CD8-positive, alpha-beta memory T cell (primary cell): ENCODE measurements at regions not wholly inside any gene's neighbourhood (a gene's known extent, or its start where the extent isn't known, plus 50 kb on each side); places are given as distances from the start of the nearest gene placed in this dataset.

ENCODE experiments used
- CTCF ChIA-PET: fragments of 350-600 bp; sonication (Branson Sonifier 250); formaldehyde crosslinking; loops from one replicate; lab custom pipeline; 2021; ENCODE audit warnings: antibody characterized with exemption; lab: Charles Lee
- POLR2A ChIA-PET: fragments of 350-600 bp; sonication (Branson Sonifier 250); formaldehyde crosslinking; loops from one replicate; lab custom pipeline; 2021; ENCODE audit warnings: antibody characterized with exemption; lab: Charles Lee
- DNase-seq, 5 donors: peaks; one replicate each; pipeline versions ENCODE4 v3.0.0 to v3.0.0-alpha.2; 2020 to 2022; ENCODE audit warnings: mixed read lengths in 1 of 5
- H3K27ac ChIP-seq: one replicate; pipeline ENCODE4 v1.7.0; 2013; ENCODE audit warnings: low read depth, mild to moderate bottlenecking, low read length, moderate library complexity
- H3K27me3 ChIP-seq: 2 replicates; pipeline ENCODE4 v1.7.0; 2013; ENCODE audit warnings: low read length, mild to moderate bottlenecking; ENCODE audit not compliant: insufficient read depth, poor library complexity, severe bottlenecking
- H3K36me3 ChIP-seq: 2 replicates; pipeline ENCODE4 v1.7.0; 2013; ENCODE audit warnings: mild to moderate bottlenecking, low read length, moderate library complexity; ENCODE audit not compliant: insufficient read depth
- H3K4me1 ChIP-seq: 2 replicates; pipeline ENCODE4 v1.7.0; 2013; ENCODE audit warnings: mild to moderate bottlenecking, low read length, moderate library complexity; ENCODE audit not compliant: insufficient read depth
- H3K4me3 ChIP-seq: 2 replicates; pipeline ENCODE4 v1.7.0; 2013; ENCODE audit warnings: mild to moderate bottlenecking, low read length
- H3K9me3 ChIP-seq: 2 replicates; pipeline ENCODE4 v1.7.0; 2013; ENCODE audit warnings: mild to moderate bottlenecking, low read length
- H3K27ac Mint-ChIP-seq, 8 donors: one replicate each; pipeline ENCODE4 v1.8.0; 2020 to 2021; ENCODE audit warnings: mixed read lengths in 8 of 8, mild to moderate bottlenecking in 6 of 8, inconsistent platforms in 3 of 8, moderate library complexity in 3 of 8
- H3K27me3 Mint-ChIP-seq, 2 donors: one replicate each; pipeline ENCODE4 v1.8.0; 2020 to 2021; ENCODE audit warnings: mixed read lengths in 2 of 2, mild to moderate bottlenecking in 1 of 2, moderate library complexity in 1 of 2
- H3K36me3 Mint-ChIP-seq, 3 donors: one replicate each; pipeline ENCODE4 v1.8.0; 2020 to 2021; ENCODE audit warnings: mixed read lengths in 3 of 3, inconsistent platforms in 1 of 3, mild to moderate bottlenecking in 1 of 3
- H3K4me1 Mint-ChIP-seq, 3 donors: one replicate each; pipeline ENCODE4 v1.8.0; 2020 to 2021; ENCODE audit warnings: mixed read lengths in 3 of 3, inconsistent platforms in 1 of 3, mild to moderate bottlenecking in 1 of 3
- H3K4me3 Mint-ChIP-seq, 7 donors: one replicate each; pipeline ENCODE4 v1.8.0; 2020 to 2021; ENCODE audit warnings: mixed read lengths in 7 of 7, mild to moderate bottlenecking in 6 of 7, moderate library complexity in 4 of 7, inconsistent platforms in 2 of 7
- H3K9me3 Mint-ChIP-seq, 5 donors: one replicate each; pipeline ENCODE4 v1.8.0; 2020 to 2022; ENCODE audit warnings: mixed read lengths in 5 of 5, mild to moderate bottlenecking in 3 of 5, moderate library complexity in 2 of 5, inconsistent platforms in 1 of 5

GRCh38 chr15:92247649-92248242 is 145.9 kb upstream of the ST8SIA2 start:
- H3K27me3 Mint-ChIP-seq: peaks cover 9 to 16% of the 10 kb centered on the region in 2 donors
- CTCF ChIA-PET: no interaction called here

GRCh38 chr15:92266796-92267685 is 126.6 kb upstream of the ST8SIA2 start:
- CTCF ChIA-PET: no interaction called here

More at GRCh38 chr15:92247649-92248242, 145.9 kb upstream of the ST8SIA2 start:
- H3K4me3 Mint-ChIP-seq: no peak overlapping the region
- Histone ChIP-seq H3K4me3 (no peak overlapping the region), H3K27ac (no peak overlapping the region), H3K4me1 (no peaks in the 10 kb centered on the region), H3K36me3 (no peaks in the 10 kb centered on the region), H3K27me3 (no peaks in the 10 kb centered on the region), H3K9me3 (no peaks in the 10 kb centered on the region)
- no peak for DNase-seq
- no peaks in the 10 kb centered on the region for H3K36me3 Mint-ChIP-seq
- POLR2A ChIA-PET: no interaction called here
- no peaks in the 10 kb centered on the region for H3K4me1 Mint-ChIP-seq
- no peak overlapping the region for H3K27ac Mint-ChIP-seq
- peaks cover 0 to 6% (median 1%) of the 10 kb centered on the region in 5 donors for H3K9me3 Mint-ChIP-seq

GRCh38 chr15:92268900-92269299 is 124.8 kb upstream of the ST8SIA2 start:
- no peak overlapping the region for H3K4me3 Mint-ChIP-seq
- no peaks in the 10 kb centered on the region for H3K9me3 ChIP-seq
- DNase-seq: no peak
- H3K9me3 Mint-ChIP-seq: no peaks in the 10 kb centered on the region
- no peaks in the 10 kb centered on the region for H3K4me1 ChIP-seq
- H3K27me3 ChIP-seq: no peaks in the 10 kb centered on the region
- no peak overlapping the region for H3K27ac Mint-ChIP-seq
- no peak overlapping the region for H3K27ac ChIP-seq
- H3K36me3 Mint-ChIP-seq: no peaks in the 10 kb centered on the region
- no peaks in the 10 kb centered on the region for H3K4me1 Mint-ChIP-seq
- POLR2A ChIA-PET: no interaction called here
- no peaks in the 10 kb centered on the region for H3K36me3 ChIP-seq
- no peak overlapping the region for H3K4me3 ChIP-seq
- H3K27me3 Mint-ChIP-seq: peaks cover 8 to 43% of the 10 kb centered on the region in 2 donors
- CTCF ChIA-PET: no interaction called here

More at GRCh38 chr15:92266796-92267685, 126.6 kb upstream of the ST8SIA2 start:
- Histone ChIP-seq H3K9me3 (no peaks in the 10 kb centered on the region), H3K4me3 (no peak overlapping the region), H3K36me3 (no peaks in the 10 kb centered on the region), H3K27ac (no peak overlapping the region), H3K27me3 (no peaks in the 10 kb centered on the region), H3K4me1 (no peaks in the 10 kb centered on the region)
- POLR2A ChIA-PET: no interaction called here
- Mint-ChIP-seq H3K36me3 (no peaks in the 10 kb centered on the region), H3K27me3 (peaks cover 5 to 35% of the 10 kb centered on the region in 2 donors), H3K4me1 (no peaks in the 10 kb centered on the region), H3K9me3 (peaks cover 0 to 2% (median 0%) of the 10 kb centered on the region in 5 donors), H3K27ac (peak overlapping the region in 1 of 8 donors; percentile 25), H3K4me3 (no peak overlapping the region)
- DNase-seq: no peak

GRCh38 chr15:92271179-92271578 is 122.5 kb upstream of the ST8SIA2 start:
- Histone ChIP-seq H3K4me1 (no peaks in the 10 kb centered on the region), H3K9me3 (no peaks in the 10 kb centered on the region), H3K27ac (no peak overlapping the region), H3K36me3 (no peaks in the 10 kb centered on the region), H3K4me3 (no peak overlapping the region), H3K27me3 (no peaks in the 10 kb centered on the region)
- Mint-ChIP-seq H3K4me3 (no peak overlapping the region), H3K27ac (no peak overlapping the region), H3K36me3 (no peaks in the 10 kb centered on the region), H3K4me1 (no peaks in the 10 kb centered on the region), H3K27me3 (peaks cover 5 to 33% of the 10 kb centered on the region in 2 donors), H3K9me3 (no peaks in the 10 kb centered on the region)
- POLR2A ChIA-PET: no interaction called here
- CTCF ChIA-PET: no interaction called here
- DNase-seq: no peak

- H3K4me3 Mint-ChIP-seq: peak overlapping the region in 1 of 7 donors; percentile 6
- ChIA-PET CTCF (no interaction called here), POLR2A (no interaction called here)
- peaks cover 5 to 33% of the 10 kb centered on the region in 2 donors for H3K27me3 Mint-ChIP-seq
- Histone ChIP-seq H3K4me3 (no peak overlapping the region), H3K27ac (no peak overlapping the region), H3K9me3 (no peaks in the 10 kb centered on the region), H3K4me1 (no peaks in the 10 kb centered on the region), H3K27me3 (no peaks in the 10 kb centered on the region), H3K36me3 (no peaks in the 10 kb centered on the region)
- H3K4me1 Mint-ChIP-seq: no peaks in the 10 kb centered on the region
- no peaks in the 10 kb centered on the region for H3K36me3 Mint-ChIP-seq
- H3K9me3 Mint-ChIP-seq: no peaks in the 10 kb centered on the region
- no peak for DNase-seq
- H3K27ac Mint-ChIP-seq: no peak overlapping the region
Observed at GRCh38 chr15:92272106-92272505, 121.6 kb upstream of the ST8SIA2 start.

GRCh38 chr15:92273286-92273685 is 120.4 kb upstream of the ST8SIA2 start:
- Histone ChIP-seq H3K27ac (no peak overlapping the region), H3K4me1 (no peaks in the 10 kb centered on the region), H3K36me3 (no peaks in the 10 kb centered on the region), H3K27me3 (no peaks in the 10 kb centered on the region), H3K9me3 (no peaks in the 10 kb centered on the region), H3K4me3 (no peak overlapping the region)
- H3K36me3 Mint-ChIP-seq: no peaks in the 10 kb centered on the region
- H3K4me1 Mint-ChIP-seq: no peaks in the 10 kb centered on the region
- ChIA-PET POLR2A (no interaction called here), CTCF (no interaction called here)
- peaks cover 3 to 28% of the 10 kb centered on the region in 2 donors for H3K27me3 Mint-ChIP-seq
- no peaks in the 10 kb centered on the region for H3K9me3 Mint-ChIP-seq
- H3K27ac Mint-ChIP-seq: no peak overlapping the region
- H3K4me3 Mint-ChIP-seq: no peak overlapping the region
- DNase-seq: no peak

- no peaks in the 10 kb centered on the region for H3K9me3 Mint-ChIP-seq
- no peaks in the 10 kb centered on the region for H3K36me3 ChIP-seq
- H3K4me1 Mint-ChIP-seq: no peaks in the 10 kb centered on the region
- POLR2A ChIA-PET: no interaction called here
- peaks cover 3 to 28% of the 10 kb centered on the region in 2 donors for H3K27me3 Mint-ChIP-seq
- CTCF ChIA-PET: no interaction called here
- H3K27me3 ChIP-seq: no peaks in the 10 kb centered on the region
- no peaks in the 10 kb centered on the region for H3K4me1 ChIP-seq
- H3K4me3 Mint-ChIP-seq: no peak overlapping the region
- no peak overlapping the region for H3K4me3 ChIP-seq
- DNase-seq: no peak
- H3K9me3 ChIP-seq: no peaks in the 10 kb centered on the region
- H3K27ac Mint-ChIP-seq: no peak overlapping the region
- no peak overlapping the region for H3K27ac ChIP-seq
- no peaks in the 10 kb centered on the region for H3K36me3 Mint-ChIP-seq
Observed at GRCh38 chr15:92273723-92274122, 120.0 kb upstream of the ST8SIA2 start.

- H3K4me3 ChIP-seq: no peak overlapping the region
- no peaks in the 10 kb centered on the region for H3K36me3 ChIP-seq
- H3K4me3 Mint-ChIP-seq: no peak overlapping the region
- no peak overlapping the region for H3K27ac Mint-ChIP-seq
- DNase-seq: no peak
- H3K4me1 Mint-ChIP-seq: no peaks in the 10 kb centered on the region
- H3K27me3 Mint-ChIP-seq: peaks cover 3 to 25% of the 10 kb centered on the region in 2 donors
- CTCF ChIA-PET: no interaction called here
- H3K9me3 ChIP-seq: no peaks in the 10 kb centered on the region
- H3K27me3 ChIP-seq: no peaks in the 10 kb centered on the region
- no peaks in the 10 kb centered on the region for H3K4me1 ChIP-seq
- POLR2A ChIA-PET: no interaction called here
- H3K27ac ChIP-seq: no peak overlapping the region
- no peaks in the 10 kb centered on the region for H3K9me3 Mint-ChIP-seq
- no peaks in the 10 kb centered on the region for H3K36me3 Mint-ChIP-seq
Observed at GRCh38 chr15:92277776-92278175, 115.9 kb upstream of the ST8SIA2 start.
